DMS 273 (cell line): ENCODE measurements at regions not wholly inside any gene's neighbourhood (a gene's known extent, or its start where the extent isn't known, plus 50 kb on each side); places are given as distances from the start of the nearest gene placed in this dataset.

Source experiments
- DNase-seq: peaks from one replicate; lab custom pipeline; 2025; ENCODE audit not compliant: unreplicated experiment; lab: John Stamatoyannopoulos, UW

GRCh38 chr11:111148121-111148520 is 97.4 kb upstream of the POU2AF2 start:
- peak; percentile 44 for DNase-seq

GRCh38 chr11:111137846-111138245 is 107.7 kb upstream of the POU2AF2 start:
- DNase-seq: no peak

GRCh38 chr11:111135778-111136570 is 109.6 kb upstream of the POU2AF2 start:
- peak; percentile 30 for DNase-seq

GRCh38 chr11:111135101-111135500 is 110.4 kb upstream of the POU2AF2 start:
- DNase-seq: no peak

- peak; percentile 10 for DNase-seq
These were observed 117.3 kb upstream of the POU2AF2 start for GRCh38 chr11:111128076-111128870.

- no peak for DNase-seq
These were observed 120.8 kb upstream of the POU2AF2 start for GRCh38 chr11:111124724-111125123.

- DNase-seq: peak; percentile 31
These were observed 121.8 kb upstream of the POU2AF2 start for GRCh38 chr11:111123463-111124398.

GRCh38 chr11:111120696-111121302 is 124.7 kb upstream of the POU2AF2 start:
- no peak for DNase-seq

DNA sequence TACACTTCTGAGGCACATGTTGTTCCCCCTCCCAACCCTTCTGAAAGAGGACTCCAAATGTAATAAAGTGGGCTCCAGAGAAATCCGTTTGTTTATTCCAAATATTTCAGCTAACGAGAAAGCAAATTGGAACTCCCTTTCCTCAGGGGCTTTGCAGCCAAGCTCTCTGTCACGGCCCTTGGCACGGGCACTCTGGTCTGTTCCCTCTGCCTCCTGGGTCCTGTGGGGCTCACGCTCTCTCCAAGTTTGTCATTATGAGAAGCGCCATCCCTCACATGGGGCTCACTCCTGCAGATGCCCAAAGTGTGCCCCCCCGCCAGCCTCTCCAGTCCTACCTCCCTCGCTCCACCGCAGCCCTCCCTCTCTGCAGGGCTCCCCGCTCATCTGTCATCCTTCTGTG is 125.4 kb upstream of the POU2AF2 start:
- no peak for DNase-seq

GRCh38 chr11:111119751-111120150 is 125.8 kb upstream of the POU2AF2 start:
- DNase-seq: no peak

- no peak for DNase-seq
These were observed 129.6 kb upstream of the POU2AF2 start for GRCh38 chr11:111115890-111116289.

GRCh38 chr11:111114091-111114490 is 131.4 kb upstream of the POU2AF2 start:
- DNase-seq: no peak

DNA sequence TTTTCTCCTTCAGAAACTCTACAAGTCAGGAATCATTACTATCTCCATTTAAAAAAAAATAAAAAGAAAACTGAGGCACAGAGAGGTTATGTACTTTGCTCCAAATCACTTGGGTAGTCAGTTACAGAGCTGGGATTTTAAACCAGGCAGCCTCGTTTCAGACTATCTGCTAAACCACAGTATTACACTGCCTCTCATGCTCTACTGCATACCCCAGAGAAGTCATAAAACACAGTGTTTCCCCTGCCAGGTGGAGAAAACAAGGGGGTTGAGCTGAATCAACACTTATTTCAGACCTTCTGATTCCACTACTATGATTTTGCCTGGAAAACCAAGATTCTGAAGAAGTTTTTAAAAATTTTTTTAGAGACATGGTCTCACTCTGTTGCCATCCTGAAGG is 132.9 kb upstream of the POU2AF2 start:
- DNase-seq: no peak

DNA sequence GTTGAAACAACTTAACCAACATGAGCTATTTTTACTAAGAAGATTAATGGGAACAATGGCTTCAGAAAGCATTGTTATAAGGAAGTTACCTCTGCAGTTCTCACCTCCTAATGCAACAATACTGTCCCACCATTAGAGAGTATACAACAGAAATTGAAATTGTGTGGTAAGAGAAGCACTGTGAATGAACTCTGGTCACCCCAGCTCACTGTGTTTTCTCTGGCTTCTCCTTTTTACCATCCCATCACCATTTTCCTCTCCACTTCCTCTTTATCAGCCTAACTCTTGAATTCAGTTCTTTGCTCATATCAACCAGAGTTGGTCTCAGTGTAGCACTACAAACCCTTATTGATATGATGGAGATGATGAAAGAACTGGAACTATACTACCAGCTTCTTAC is 138.0 kb upstream of the POU2AF2 start:
- DNase-seq: no peak

DNA sequence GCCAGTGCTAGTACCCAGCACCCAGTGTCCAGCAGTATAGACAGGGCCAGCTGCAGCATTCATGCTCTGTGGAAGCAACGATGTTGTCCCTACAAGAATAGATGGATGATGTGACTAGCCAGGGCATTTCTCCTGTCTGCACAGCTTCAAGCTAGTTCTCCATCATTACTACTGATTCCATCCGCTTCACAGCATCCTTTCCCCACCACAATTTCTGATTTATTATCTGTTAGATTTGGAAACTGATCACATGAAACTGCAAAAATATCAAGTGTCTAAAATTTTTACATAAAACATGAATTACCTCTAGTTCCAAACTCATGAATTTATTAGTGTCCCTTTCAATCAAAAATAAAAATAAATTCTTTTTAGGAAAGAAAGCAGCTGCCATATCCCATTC is 138.9 kb upstream of the POU2AF2 start:
- DNase-seq: no peak

- no peak for DNase-seq
These were observed 140.0 kb upstream of the POU2AF2 start for GRCh38 chr11:111105566-111105965.

- no peak for DNase-seq
These were observed 141.3 kb upstream of the POU2AF2 start for GRCh38 chr11:111104185-111104584.

GRCh38 chr11:111101881-111102280 is 143.6 kb upstream of the POU2AF2 start:
- DNase-seq: no peak

DNA sequence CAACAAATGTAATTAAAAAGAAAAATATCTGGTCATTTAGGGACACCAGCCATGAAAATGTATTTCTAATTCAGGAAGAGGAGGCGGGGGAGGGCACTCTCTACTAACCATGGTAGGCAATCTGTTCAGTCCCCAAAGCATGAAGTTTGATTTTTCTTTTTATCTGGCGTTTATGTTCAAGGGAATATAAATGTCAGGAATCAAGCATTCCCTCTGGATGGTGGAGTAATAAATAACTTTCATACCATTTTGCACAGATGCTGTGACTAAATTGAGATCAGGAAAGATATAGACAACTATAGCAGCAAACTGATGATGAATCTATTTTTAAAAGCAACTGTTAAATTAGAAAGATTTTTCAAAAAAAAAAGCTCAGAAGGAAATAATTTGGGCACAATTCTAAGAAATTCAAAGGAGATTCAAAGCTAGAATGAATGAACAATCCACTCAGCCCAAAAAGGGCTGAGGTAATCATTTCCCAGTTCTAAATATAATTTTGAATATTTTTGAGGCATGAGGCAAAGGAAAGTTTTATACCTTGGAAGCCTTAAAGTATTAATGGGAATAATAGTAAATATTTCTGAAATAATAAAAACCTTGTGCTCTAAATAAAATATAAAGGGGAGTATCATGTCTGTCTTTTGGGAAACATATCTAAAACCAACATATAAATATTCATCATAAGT is 146.4 kb upstream of the POU2AF2 start:
- DNase-seq: no peak

DNA sequence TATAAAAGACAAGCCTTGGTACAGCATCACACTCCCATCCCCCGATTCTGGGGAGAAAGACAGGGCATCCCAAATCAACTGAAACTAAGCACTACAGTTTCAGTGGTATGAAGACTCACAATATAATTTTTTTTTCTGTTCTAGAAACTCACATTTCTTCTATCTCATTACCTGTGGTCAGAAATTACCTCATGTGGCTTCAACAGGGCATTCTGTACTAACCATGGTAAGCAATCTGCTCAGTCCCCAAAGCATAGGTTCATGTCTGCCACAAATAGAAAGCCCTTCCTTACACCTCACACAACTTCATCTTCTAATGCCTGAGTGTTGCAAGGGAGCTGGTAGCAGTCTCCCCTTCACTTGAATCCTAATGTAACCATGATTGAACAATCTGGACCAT is 147.4 kb upstream of the POU2AF2 start:
- no peak for DNase-seq
